Keratinocyte (primary cell): ENCODE measurements at regions not wholly inside any gene's neighbourhood (a gene's known extent, or its start where the extent isn't known, plus 50 kb on each side); places are given as distances from the start of the nearest gene placed in this dataset.

ENCODE experiments used
- DNase-seq: peaks from one replicate; pipeline ENCODE4 v3.0.0-alpha.2; 2011; ENCODE audit warnings: low read depth, missing footprints, low spot score
- FAIRE-seq: peaks from 2 replicates; lab custom pipeline; 2011; peaks lifted over from hg19 to GRCh38; lab: Jason Lieb, UNC
- H2AFZ ChIP-seq: 2 replicates; pipeline ENCODE4 v1.6.0; 2012; ENCODE audit warnings: low read length, control low read depth, inconsistent platforms; ENCODE audit not compliant: control insufficient read depth
- H3K27ac ChIP-seq: 2 replicates; pipeline ENCODE4 v1.5.1; 2011; ENCODE audit warnings: low read length; ENCODE audit not compliant: control insufficient read depth, insufficient read depth
- H3K27me3 ChIP-seq: 3 replicates; pipeline ENCODE4 v1.6.0; 2011; ENCODE audit warnings: low read length; ENCODE audit not compliant: control insufficient read depth, insufficient read depth; ENCODE audit errors: extremely low read depth
- H3K36me3 ChIP-seq, 2 experiments: 2 replicates in 1 of 2; 3 replicates in 1 of 2; pipeline ENCODE4 v1.5.1; 2011; ENCODE audit warnings: low read length in 2 of 2, mild to moderate bottlenecking in 1 of 2; ENCODE audit not compliant: control insufficient read depth in 2 of 2, insufficient read depth in 2 of 2; ENCODE audit errors: extremely low read depth in 1 of 2
- H3K4me1 ChIP-seq: 3 replicates; pipeline ENCODE4 v1.5.1; 2011; ENCODE audit warnings: low read length; ENCODE audit not compliant: control insufficient read depth, insufficient read depth; ENCODE audit errors: extremely low read depth
- H3K4me2 ChIP-seq: 3 replicates; pipeline ENCODE4 v1.6.0; 2011; ENCODE audit warnings: low read depth, low read length; ENCODE audit not compliant: control insufficient read depth, insufficient read depth; ENCODE audit errors: extremely low read depth
- H3K4me3 ChIP-seq, 3 experiments: fragments of 200-600 bp in 1 of 3; sonication (generic) in 1 of 3; 2 replicates in 2 of 3; 3 replicates in 1 of 3; pipeline ENCODE4 v1.5.1; 2011 to 2016; ENCODE audit warnings: low read length in 3 of 3, mild to moderate bottlenecking in 3 of 3, control low read depth in 2 of 3, inconsistent platforms in 1 of 3, low read depth in 1 of 3, mixed read lengths in 1 of 3, mixed run types in 1 of 3, moderate library complexity in 1 of 3; ENCODE audit not compliant: control insufficient read depth in 2 of 3, insufficient read depth in 2 of 3; ENCODE audit errors: extremely low read depth in 1 of 3
- H3K79me2 ChIP-seq: 2 replicates; pipeline ENCODE4 v1.6.0; 2012; ENCODE audit warnings: low read length; ENCODE audit not compliant: control insufficient read depth, insufficient read depth
- H3K9ac ChIP-seq: 3 replicates; pipeline ENCODE4 v1.6.0; 2011; ENCODE audit warnings: low read length; ENCODE audit not compliant: control insufficient read depth, insufficient read depth; ENCODE audit errors: extremely low read depth
- H3K9me1 ChIP-seq: 3 replicates; pipeline ENCODE4 v1.6.0; 2011; ENCODE audit warnings: low read length; ENCODE audit not compliant: control insufficient read depth, insufficient read depth; ENCODE audit errors: extremely low read depth
- H3K9me3 ChIP-seq: 2 replicates; pipeline ENCODE4 v1.5.1; 2012; ENCODE audit warnings: low read depth, low read length; ENCODE audit not compliant: control insufficient read depth
- H4K20me1 ChIP-seq: 3 replicates; pipeline ENCODE4 v1.6.0; 2011; ENCODE audit warnings: low read length; ENCODE audit not compliant: control insufficient read depth, insufficient read depth; ENCODE audit errors: extremely low read depth
- EZH2 ChIP-seq: IDR thresholded peaks from one replicate; pipeline ENCODE4 v1.6.1; 2012; ENCODE audit warnings: inconsistent platforms, mild to moderate bottlenecking, low read length, moderate library complexity
- dilution Hi-C: fragments of 300-500 bp; cut with MboI; formaldehyde crosslinking; loops from one replicate; pipeline ENCODE4 v1.7.0; 2020; ENCODE audit warnings: low sequenced_read_pairs; ENCODE audit not compliant: extremely low pct_ligation_motif_present
- TF ChIP-seq, protein P1 (sequence below), 3 experiments: IDR thresholded peaks in 1 of 3; conservative IDR thresholded peaks in 1 of 3; optimal IDR thresholded peaks in 1 of 3; 2 replicates in 2 of 3; 3 replicates in 1 of 3; pipeline versions ENCODE3 to v1.5.1; 2011; ENCODE audit warnings: low read length in 3 of 3, mild to moderate bottlenecking in 3 of 3, moderate library complexity in 2 of 3, control low read depth in 1 of 3, inconsistent platforms in 1 of 3; ENCODE audit not compliant: insufficient read depth in 2 of 3; ENCODE audit errors: extremely low read depth in 1 of 3

DNA sequence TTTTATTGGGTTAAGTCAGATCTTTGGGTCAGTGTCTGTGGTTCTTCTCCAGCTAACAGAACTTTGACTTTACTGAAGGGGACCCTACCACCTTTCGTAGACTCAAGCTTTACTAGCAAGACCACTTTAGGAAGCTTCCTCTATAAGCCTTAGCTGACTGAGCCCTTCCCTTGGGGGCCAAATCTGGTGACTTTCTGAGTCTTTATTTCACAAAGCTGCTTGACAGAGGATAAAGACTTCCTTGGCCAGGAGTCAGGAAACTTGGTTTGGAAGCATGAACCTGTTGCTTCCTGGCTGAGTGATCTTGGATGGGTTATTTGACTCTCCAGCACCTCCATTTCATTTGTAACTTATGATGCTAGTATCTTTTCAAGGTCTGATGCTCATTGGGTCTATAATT lies 466.7 kb downstream of the TYW1 start:
- no peak for TF ChIP-seq EZH2
- TF ChIP-seq, protein P1, sequence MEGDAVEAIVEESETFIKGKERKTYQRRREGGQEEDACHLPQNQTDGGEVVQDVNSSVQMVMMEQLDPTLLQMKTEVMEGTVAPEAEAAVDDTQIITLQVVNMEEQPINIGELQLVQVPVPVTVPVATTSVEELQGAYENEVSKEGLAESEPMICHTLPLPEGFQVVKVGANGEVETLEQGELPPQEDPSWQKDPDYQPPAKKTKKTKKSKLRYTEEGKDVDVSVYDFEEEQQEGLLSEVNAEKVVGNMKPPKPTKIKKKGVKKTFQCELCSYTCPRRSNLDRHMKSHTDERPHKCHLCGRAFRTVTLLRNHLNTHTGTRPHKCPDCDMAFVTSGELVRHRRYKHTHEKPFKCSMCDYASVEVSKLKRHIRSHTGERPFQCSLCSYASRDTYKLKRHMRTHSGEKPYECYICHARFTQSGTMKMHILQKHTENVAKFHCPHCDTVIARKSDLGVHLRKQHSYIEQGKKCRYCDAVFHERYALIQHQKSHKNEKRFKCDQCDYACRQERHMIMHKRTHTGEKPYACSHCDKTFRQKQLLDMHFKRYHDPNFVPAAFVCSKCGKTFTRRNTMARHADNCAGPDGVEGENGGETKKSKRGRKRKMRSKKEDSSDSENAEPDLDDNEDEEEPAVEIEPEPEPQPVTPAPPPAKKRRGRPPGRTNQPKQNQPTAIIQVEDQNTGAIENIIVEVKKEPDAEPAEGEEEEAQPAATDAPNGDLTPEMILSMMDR (optimal IDR thresholded peaks at IDR 0.05 in 1 of 3, IDR thresholded peaks at IDR 0.05 in 1 of 3, conservative IDR thresholded peaks at IDR 0.05 in 1 of 3; ENCODE audit: extremely low read depth in 1 of 3, insufficient read depth in 2 of 3, low read length in 3 of 3) = no peak
- Histone ChIP-seq H3K27ac (no peak overlapping the region), H3K9ac (no peak overlapping the region), H3K36me3 (no peaks in the 10 kb centered on the region), H3K4me3 (no peak overlapping the region), H3K4me1 (no peaks in the 10 kb centered on the region), H3K4me2 (no peak overlapping the region), H2AFZ (no peak overlapping the region), H3K9me3 (no peaks in the 10 kb centered on the region), H3K9me1 (no peaks in the 10 kb centered on the region), H3K79me2 (no peaks in the 10 kb centered on the region), H4K20me1 (no peaks in the 10 kb centered on the region), H3K27me3 (no peaks in the 10 kb centered on the region)
- no peak for DNase-seq
- no peak for FAIRE-seq
- dilution Hi-C loops = no loop called here

DNA sequence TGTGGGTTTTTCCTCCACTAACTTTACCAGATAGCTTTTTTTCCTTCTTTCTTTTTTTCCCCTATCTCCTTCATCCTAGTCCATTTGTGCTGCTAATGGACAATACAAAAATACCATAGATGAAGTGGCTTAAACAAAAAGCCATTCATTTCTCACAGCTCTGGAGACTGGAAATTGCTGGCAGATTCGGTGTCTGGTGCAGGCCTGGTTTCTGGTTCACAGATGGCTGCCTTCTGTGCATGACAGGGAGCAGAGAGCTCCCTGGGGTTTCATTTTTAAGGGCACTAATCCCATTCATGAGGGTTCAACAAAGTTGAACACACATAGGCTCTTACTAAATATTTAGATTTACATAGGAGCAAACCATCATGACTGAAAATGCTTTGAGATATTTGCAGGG lies 467.4 kb downstream of the TYW1 start:
- no peaks in the 10 kb centered on the region for H3K4me1 ChIP-seq
- no peaks in the 10 kb centered on the region for H3K9me3 ChIP-seq
- DNase-seq (no peak), FAIRE-seq (no peak)
- no peaks in the 10 kb centered on the region for H3K36me3 ChIP-seq
- H3K27me3 ChIP-seq = no peaks in the 10 kb centered on the region
- H4K20me1 ChIP-seq = no peaks in the 10 kb centered on the region
- H3K9ac ChIP-seq = no peak overlapping the region
- dilution Hi-C loops = no loop called here
- H2AFZ ChIP-seq = no peak overlapping the region
- no peak overlapping the region for H3K4me2 ChIP-seq
- H3K27ac ChIP-seq = no peak overlapping the region
- H3K4me3 ChIP-seq = no peak overlapping the region
- H3K79me2 ChIP-seq = no peaks in the 10 kb centered on the region
- no peaks in the 10 kb centered on the region for H3K9me1 ChIP-seq
- no peak for TF ChIP-seq EZH2
- TF ChIP-seq, protein P1 (optimal IDR thresholded peaks at IDR 0.05 in 1 of 3, IDR thresholded peaks at IDR 0.05 in 1 of 3, conservative IDR thresholded peaks at IDR 0.05 in 1 of 3; ENCODE audit: extremely low read depth in 1 of 3, insufficient read depth in 2 of 3, low read length in 3 of 3) = no peak
